ENCODE measurements at regions not wholly inside any gene's neighbourhood (a gene's known extent, or its start where the extent isn't known, plus 50 kb on each side); places are given as distances from the start of the nearest gene placed in this dataset.

DNA sequence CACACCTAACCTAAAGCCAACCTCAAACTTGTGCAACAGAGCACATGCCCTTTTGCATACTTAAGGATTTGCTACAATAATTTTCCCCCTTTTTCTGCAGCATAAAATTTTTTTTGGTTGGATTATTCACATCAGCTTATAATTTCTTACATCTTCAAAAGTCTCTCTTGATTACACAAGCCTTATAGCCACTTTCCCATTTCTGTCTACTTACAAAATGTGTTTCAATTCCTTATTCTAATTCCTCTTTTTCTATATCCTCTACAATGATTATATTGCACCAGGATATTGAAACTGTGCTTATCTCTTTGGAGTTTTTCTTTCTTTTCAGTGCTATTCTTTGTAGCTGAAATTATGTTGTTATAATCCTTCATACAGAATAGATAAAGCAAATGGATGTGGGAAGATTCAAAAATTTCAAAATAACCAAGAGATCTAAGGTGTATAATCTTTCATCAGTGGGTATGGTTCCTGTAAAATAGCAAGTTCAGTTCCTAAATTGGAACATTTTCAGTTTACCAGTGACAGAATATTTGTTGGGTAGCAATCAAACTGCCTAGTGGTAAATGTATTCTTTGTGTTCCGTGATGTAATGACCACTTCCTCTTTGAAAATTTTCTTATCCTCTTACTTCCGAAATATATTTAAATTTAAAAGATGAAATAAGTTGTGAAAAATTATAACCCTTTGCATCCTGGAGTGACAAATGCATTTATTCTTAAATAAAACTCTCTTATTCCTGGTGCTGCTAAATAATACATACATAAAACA lies 386.8 kb upstream of the CHD1 start:
- no peak for TF ChIP-seq ZFX (IDR thresholded peaks at IDR 0.05)
- TF ChIP-seq, protein P1, sequence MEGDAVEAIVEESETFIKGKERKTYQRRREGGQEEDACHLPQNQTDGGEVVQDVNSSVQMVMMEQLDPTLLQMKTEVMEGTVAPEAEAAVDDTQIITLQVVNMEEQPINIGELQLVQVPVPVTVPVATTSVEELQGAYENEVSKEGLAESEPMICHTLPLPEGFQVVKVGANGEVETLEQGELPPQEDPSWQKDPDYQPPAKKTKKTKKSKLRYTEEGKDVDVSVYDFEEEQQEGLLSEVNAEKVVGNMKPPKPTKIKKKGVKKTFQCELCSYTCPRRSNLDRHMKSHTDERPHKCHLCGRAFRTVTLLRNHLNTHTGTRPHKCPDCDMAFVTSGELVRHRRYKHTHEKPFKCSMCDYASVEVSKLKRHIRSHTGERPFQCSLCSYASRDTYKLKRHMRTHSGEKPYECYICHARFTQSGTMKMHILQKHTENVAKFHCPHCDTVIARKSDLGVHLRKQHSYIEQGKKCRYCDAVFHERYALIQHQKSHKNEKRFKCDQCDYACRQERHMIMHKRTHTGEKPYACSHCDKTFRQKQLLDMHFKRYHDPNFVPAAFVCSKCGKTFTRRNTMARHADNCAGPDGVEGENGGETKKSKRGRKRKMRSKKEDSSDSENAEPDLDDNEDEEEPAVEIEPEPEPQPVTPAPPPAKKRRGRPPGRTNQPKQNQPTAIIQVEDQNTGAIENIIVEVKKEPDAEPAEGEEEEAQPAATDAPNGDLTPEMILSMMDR (conservative IDR thresholded peaks at IDR 0.05): no peak

Measured in C4-2B (cell line).